DND-41 (cell line): ENCODE measurements at regions not wholly inside any gene's neighbourhood (a gene's known extent, or its start where the extent isn't known, plus 50 kb on each side); places are given as distances from the start of the nearest gene placed in this dataset.

Source experiments
- ATAC-seq: fragments of 200-7000 bp; cut with Tn5 transposase; 3 replicates; pipeline ENCODE4 v1.9.1; 2021; ENCODE audit warnings: low read depth; ENCODE audit not compliant: insufficient read depth
- DNase-seq: peaks from one replicate; pipeline ENCODE4 v3.0.0-alpha.2; 2020
- H2AFZ ChIP-seq: 2 replicates; pipeline ENCODE4 v1.6.0; 2012; ENCODE audit warnings: low read depth, low read length
- H3K27ac ChIP-seq: 2 replicates; pipeline ENCODE4 v1.5.1; 2012; ENCODE audit warnings: low read length, inconsistent platforms
- H3K27me3 ChIP-seq: fragments of 200-600 bp; sonication (generic); 2 replicates; pipeline ENCODE4 v1.6.0; 2012; ENCODE audit warnings: low read length, mild to moderate bottlenecking, inconsistent platforms; ENCODE audit not compliant: insufficient read depth, poor library complexity
- H3K36me3 ChIP-seq: 2 replicates; pipeline ENCODE4 v1.5.1; 2012; ENCODE audit warnings: low read length, inconsistent platforms; ENCODE audit not compliant: insufficient read depth
- H3K4me1 ChIP-seq: 2 replicates; pipeline ENCODE4 v1.5.1; 2012; ENCODE audit warnings: mild to moderate bottlenecking, low read length; ENCODE audit not compliant: insufficient read depth
- H3K4me2 ChIP-seq: 2 replicates; pipeline ENCODE4 v1.6.0; 2012; ENCODE audit warnings: mild to moderate bottlenecking, moderate library complexity, low read length, inconsistent platforms; ENCODE audit not compliant: insufficient read depth
- H3K4me3 ChIP-seq, 2 experiments: fragments of 200-600 bp in 1 of 2; shearing (Covaris generic) in 1 of 2; 2 replicates each; pipeline ENCODE4 v1.5.1; 2012 to 2016; ENCODE audit warnings: inconsistent platforms in 2 of 2, low read length in 2 of 2, mild to moderate bottlenecking in 2 of 2, low read depth in 1 of 2, moderate library complexity in 1 of 2
- H3K79me2 ChIP-seq: 2 replicates; pipeline ENCODE4 v1.6.0; 2012; ENCODE audit warnings: low read length, inconsistent platforms; ENCODE audit not compliant: insufficient read depth
- H3K9ac ChIP-seq: 2 replicates; pipeline ENCODE4 v1.6.0; 2012; ENCODE audit warnings: low read depth, mild to moderate bottlenecking, inconsistent platforms, low read length, moderate library complexity
- H3K9me3 ChIP-seq: 2 replicates; pipeline ENCODE4 v1.5.1; 2012; ENCODE audit warnings: low read length, moderate library complexity, mild to moderate bottlenecking, inconsistent platforms; ENCODE audit not compliant: insufficient read depth, severe bottlenecking
- H4K20me1 ChIP-seq: 2 replicates; pipeline ENCODE4 v1.6.0; 2012; ENCODE audit warnings: low read length; ENCODE audit not compliant: insufficient read depth
- EZH2 ChIP-seq: IDR thresholded peaks from 3 replicates; pipeline ENCODE4 v1.6.1; 2012; ENCODE audit warnings: borderline replicate concordance, low read depth, mild to moderate bottlenecking, moderate library complexity, low read length, inconsistent platforms; ENCODE audit not compliant: severe bottlenecking
- TF ChIP-seq, protein P1 (sequence below): IDR thresholded peaks from 2 replicates; pipeline ENCODE4 v1.5.1; 2012; ENCODE audit warnings: borderline replicate concordance, low read length, moderate library complexity, mild to moderate bottlenecking; ENCODE audit not compliant: poor library complexity, severe bottlenecking; ENCODE audit errors: extremely low read depth

DNA sequence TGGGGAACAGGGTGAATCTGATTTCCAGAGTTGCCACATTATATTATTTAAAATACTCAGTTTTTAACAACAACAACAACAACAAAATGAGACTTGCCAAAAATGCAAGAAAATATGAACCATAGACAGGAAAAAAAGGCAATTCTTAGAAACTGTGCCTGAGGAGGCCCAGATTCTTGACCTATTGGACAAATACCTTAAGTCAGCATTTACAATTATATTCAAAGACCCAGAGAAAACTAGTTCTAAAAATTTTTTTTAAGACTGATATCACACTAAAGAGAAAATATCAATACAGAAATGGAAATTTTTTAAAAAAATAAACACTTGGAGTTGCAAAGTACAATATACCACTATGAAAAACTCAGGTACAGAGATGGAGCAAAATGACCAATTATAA is 152.8 kb upstream of the LYPLAL1 start:
- Histone ChIP-seq H3K9me3 (no peaks in the 10 kb centered on the region), H3K4me2 (no peak overlapping the region), H3K79me2 (no peaks in the 10 kb centered on the region), H3K4me1 (no peaks in the 10 kb centered on the region), H2AFZ (no peak overlapping the region), H3K27me3 (no peaks in the 10 kb centered on the region), H4K20me1 (no peaks in the 10 kb centered on the region), H3K27ac (no peak overlapping the region), H3K9ac (no peak overlapping the region), H3K36me3 (no peaks in the 10 kb centered on the region), H3K4me3 (no peak overlapping the region)
- DNase-seq (no peak), ATAC-seq (no peak)
- TF ChIP-seq, protein P1, sequence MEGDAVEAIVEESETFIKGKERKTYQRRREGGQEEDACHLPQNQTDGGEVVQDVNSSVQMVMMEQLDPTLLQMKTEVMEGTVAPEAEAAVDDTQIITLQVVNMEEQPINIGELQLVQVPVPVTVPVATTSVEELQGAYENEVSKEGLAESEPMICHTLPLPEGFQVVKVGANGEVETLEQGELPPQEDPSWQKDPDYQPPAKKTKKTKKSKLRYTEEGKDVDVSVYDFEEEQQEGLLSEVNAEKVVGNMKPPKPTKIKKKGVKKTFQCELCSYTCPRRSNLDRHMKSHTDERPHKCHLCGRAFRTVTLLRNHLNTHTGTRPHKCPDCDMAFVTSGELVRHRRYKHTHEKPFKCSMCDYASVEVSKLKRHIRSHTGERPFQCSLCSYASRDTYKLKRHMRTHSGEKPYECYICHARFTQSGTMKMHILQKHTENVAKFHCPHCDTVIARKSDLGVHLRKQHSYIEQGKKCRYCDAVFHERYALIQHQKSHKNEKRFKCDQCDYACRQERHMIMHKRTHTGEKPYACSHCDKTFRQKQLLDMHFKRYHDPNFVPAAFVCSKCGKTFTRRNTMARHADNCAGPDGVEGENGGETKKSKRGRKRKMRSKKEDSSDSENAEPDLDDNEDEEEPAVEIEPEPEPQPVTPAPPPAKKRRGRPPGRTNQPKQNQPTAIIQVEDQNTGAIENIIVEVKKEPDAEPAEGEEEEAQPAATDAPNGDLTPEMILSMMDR = no peak
- no peak for TF ChIP-seq EZH2

- Histone ChIP-seq H3K79me2 (no peaks in the 10 kb centered on the region), H4K20me1 (no peaks in the 10 kb centered on the region), H3K9me3 (no peaks in the 10 kb centered on the region), H3K9ac (no peak overlapping the region), H3K4me2 (no peak overlapping the region), H3K27me3 (no peaks in the 10 kb centered on the region), H3K36me3 (no peaks in the 10 kb centered on the region), H2AFZ (no peak overlapping the region), H3K4me1 (no peaks in the 10 kb centered on the region), H3K27ac (no peak overlapping the region), H3K4me3 (no peak overlapping the region)
- no peak for TF ChIP-seq EZH2
- TF ChIP-seq, protein P1 = no peak
- DNase-seq (no peak), ATAC-seq (no peak)
These were observed 146.5 kb upstream of the LYPLAL1 start for GRCh38 chr1:219027146-219027673.

GRCh38 chr1:219031809-219032208 is 141.9 kb upstream of the LYPLAL1 start:
- H4K20me1 ChIP-seq = no peaks in the 10 kb centered on the region
- no peaks in the 10 kb centered on the region for H3K9me3 ChIP-seq
- no peaks in the 10 kb centered on the region for H3K36me3 ChIP-seq
- no peak overlapping the region for H3K9ac ChIP-seq
- no peak overlapping the region for H3K4me2 ChIP-seq
- H3K27me3 ChIP-seq = no peaks in the 10 kb centered on the region
- no peak overlapping the region for H3K27ac ChIP-seq
- no peak for DNase-seq
- H3K4me3 ChIP-seq = no peak overlapping the region
- ATAC-seq = no peak
- H2AFZ ChIP-seq = no peak overlapping the region
- H3K4me1 ChIP-seq = no peaks in the 10 kb centered on the region
- TF ChIP-seq EZH2 = no peak
- TF ChIP-seq, protein P1 = no peak
- H3K79me2 ChIP-seq = no peaks in the 10 kb centered on the region

DNA sequence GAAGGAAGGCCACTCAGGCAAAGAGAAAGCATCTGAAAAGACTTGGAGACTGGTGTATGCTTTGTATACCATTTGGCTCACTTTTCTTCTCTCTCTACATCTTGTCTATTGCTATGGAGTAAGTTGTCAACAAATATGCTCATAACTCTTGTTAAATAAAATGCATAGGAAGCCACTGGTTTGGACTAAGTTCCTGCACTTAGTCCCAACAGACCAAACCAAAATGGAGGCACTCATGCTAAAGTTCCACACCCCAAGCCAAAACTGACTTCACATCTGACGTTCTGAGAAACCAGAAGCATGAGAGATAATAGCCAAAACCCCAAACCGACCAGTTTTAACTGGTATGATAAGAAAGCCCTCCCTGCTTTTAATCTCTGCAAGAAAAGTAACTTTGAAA is 135.3 kb upstream of the LYPLAL1 start:
- H3K9ac ChIP-seq = no peak overlapping the region
- no peaks in the 10 kb centered on the region for H3K4me1 ChIP-seq
- no peak overlapping the region for H3K27ac ChIP-seq
- no peaks in the 10 kb centered on the region for H3K27me3 ChIP-seq
- no peak overlapping the region for H2AFZ ChIP-seq
- DNase-seq (no peak), ATAC-seq (no peak)
- H3K4me2 ChIP-seq = no peak overlapping the region
- no peak overlapping the region for H3K4me3 ChIP-seq
- no peaks in the 10 kb centered on the region for H4K20me1 ChIP-seq
- no peaks in the 10 kb centered on the region for H3K79me2 ChIP-seq
- no peaks in the 10 kb centered on the region for H3K9me3 ChIP-seq
- H3K36me3 ChIP-seq = no peaks in the 10 kb centered on the region
- TF ChIP-seq, protein P1 = no peak
- no peak for TF ChIP-seq EZH2
